ENCODE measurements at regions not wholly inside any gene's neighbourhood (a gene's known extent, or its start where the extent isn't known, plus 50 kb on each side); places are given as distances from the start of the nearest gene placed in this dataset.

DNA sequence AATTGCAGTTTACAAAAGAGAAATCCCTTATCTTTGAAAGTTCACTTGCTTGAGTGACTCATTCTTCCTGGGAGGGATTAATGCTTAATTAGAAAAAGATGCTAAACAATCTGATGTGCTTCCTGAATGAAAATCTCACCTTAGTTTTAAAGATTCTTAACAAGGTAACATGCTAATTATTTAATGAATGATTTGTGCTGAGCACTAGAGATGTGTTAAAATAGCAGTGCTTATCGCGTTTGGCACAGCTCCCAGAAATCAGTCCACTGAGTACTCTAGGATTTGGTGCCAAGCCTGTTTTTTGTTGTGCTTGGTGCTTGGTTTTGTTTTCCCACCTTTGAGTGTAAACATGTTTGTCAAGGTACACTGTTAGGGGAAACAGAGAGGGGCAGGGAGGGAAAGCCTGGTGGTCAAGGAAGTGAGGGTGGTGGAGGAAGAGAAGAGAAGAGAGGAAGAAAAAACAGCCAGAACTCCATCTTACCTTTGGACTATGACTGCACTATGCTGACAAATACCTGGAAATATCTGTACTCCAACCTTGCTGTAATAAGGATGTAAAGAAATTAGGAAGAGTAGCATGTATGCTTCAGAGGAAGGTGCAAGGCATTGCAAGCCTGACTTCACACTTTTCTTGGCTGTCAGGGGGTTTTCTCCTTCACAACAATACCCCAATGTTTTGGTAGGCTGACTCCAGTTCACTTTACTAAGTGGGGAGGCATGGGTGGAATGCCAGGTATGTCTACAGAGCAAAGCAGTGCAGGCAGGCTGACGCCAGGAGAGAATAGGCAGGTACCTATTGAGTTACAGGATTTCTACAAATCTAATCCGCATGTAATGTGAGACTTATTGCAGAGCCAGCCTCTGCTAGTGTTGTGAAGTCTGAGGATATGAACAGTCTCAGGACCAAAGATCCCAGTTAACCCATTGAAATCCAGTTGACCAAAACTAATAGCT, 157.2 kb upstream of the ISL1 start:
- TF ChIP-seq, protein P1, sequence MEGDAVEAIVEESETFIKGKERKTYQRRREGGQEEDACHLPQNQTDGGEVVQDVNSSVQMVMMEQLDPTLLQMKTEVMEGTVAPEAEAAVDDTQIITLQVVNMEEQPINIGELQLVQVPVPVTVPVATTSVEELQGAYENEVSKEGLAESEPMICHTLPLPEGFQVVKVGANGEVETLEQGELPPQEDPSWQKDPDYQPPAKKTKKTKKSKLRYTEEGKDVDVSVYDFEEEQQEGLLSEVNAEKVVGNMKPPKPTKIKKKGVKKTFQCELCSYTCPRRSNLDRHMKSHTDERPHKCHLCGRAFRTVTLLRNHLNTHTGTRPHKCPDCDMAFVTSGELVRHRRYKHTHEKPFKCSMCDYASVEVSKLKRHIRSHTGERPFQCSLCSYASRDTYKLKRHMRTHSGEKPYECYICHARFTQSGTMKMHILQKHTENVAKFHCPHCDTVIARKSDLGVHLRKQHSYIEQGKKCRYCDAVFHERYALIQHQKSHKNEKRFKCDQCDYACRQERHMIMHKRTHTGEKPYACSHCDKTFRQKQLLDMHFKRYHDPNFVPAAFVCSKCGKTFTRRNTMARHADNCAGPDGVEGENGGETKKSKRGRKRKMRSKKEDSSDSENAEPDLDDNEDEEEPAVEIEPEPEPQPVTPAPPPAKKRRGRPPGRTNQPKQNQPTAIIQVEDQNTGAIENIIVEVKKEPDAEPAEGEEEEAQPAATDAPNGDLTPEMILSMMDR (IDR thresholded peaks at IDR 0.05) = no peak
- TF ChIP-seq ZFX (IDR thresholded peaks at IDR 0.05; ENCODE audit: borderline replicate concordance) = no peak
